HEK293 (cell line): ENCODE measurements at regions not wholly inside any gene's neighbourhood (a gene's known extent, or its start where the extent isn't known, plus 50 kb on each side); places are given as distances from the start of the nearest gene placed in this dataset.

Source experiments
- KLF10 ChIP-seq: fragments of 450-650 bp; IDR thresholded peaks from 2 replicates; pipeline ENCODE4 v1.5.1; 2018; ENCODE audit warnings: missing biosample characterization, mild to moderate bottlenecking, missing genetic modification characterization
- ZNF404 ChIP-seq: fragments of 450-650 bp; formaldehyde crosslinking; IDR thresholded peaks from 2 replicates; pipeline ENCODE4 v1.5.1; 2017; ENCODE audit warnings: missing biosample characterization, missing genetic modification characterization
- ZNF548 ChIP-seq: fragments of 450-650 bp; formaldehyde crosslinking; IDR thresholded peaks from 2 replicates; pipeline ENCODE4 v1.5.1; 2016; ENCODE audit warnings: missing biosample characterization, missing genetic modification characterization
- ZNF558 ChIP-seq: fragments of 450-650 bp; formaldehyde crosslinking; IDR thresholded peaks from 2 replicates; pipeline ENCODE4 v1.5.1; 2016; ENCODE audit warnings: missing biosample characterization, missing genetic modification characterization
- ZNF768 ChIP-seq: fragments of 450-650 bp; formaldehyde crosslinking; IDR thresholded peaks from 2 replicates; pipeline ENCODE4 v1.5.1; 2018; ENCODE audit warnings: missing biosample characterization, mild to moderate bottlenecking, missing genetic modification characterization
- ZNF776 ChIP-seq: fragments of 450-650 bp; formaldehyde crosslinking; IDR thresholded peaks from 2 replicates; pipeline ENCODE4 v1.5.0; 2017; ENCODE audit warnings: missing biosample characterization, missing genetic modification characterization, borderline replicate concordance
- TF ChIP-seq, protein P1 (sequence below): fragments of 450-650 bp; IDR thresholded peaks from 2 replicates; pipeline ENCODE4 v1.5.1; 2018; ENCODE audit warnings: missing biosample characterization, mild to moderate bottlenecking, missing genetic modification characterization
- TF ChIP-seq, protein P2 (sequence below): fragments of 450-650 bp; formaldehyde crosslinking; IDR thresholded peaks from 2 replicates; pipeline ENCODE4 v1.5.1; 2016; ENCODE audit warnings: missing biosample characterization, missing genetic modification characterization, low read depth
- TF ChIP-seq, protein P3 (sequence below): fragments of 450-650 bp; formaldehyde crosslinking; IDR thresholded peaks from 2 replicates; pipeline ENCODE4 v1.5.1; 2016; ENCODE audit warnings: missing biosample characterization, missing genetic modification characterization

DNA sequence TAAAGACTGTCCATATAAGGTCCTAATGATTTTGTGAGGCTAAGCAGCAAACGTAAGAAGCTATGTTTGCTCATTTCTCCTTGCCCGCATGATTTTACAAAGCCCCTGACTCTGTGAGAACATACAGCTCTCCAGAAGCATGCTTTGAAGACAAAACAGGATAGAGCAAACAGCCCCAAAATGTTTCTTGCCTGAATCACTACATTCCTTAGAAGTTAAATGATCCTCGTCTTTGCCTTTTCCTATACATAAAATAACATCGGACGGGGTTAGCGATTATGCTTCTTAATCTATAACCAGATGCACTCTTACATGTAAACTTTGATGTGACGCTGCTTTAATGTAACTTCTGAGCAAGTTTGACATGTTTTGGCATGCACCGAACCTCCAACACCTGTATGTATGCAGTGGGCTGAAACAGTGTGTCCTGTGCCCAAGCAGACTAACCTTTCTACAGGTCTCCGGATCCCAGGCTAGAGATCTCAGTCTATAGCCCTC is 353.7 kb downstream of the CETN3 start:
- TF ChIP-seq ZNF404 (tag by site-specific recombination) = no peak
- TF ChIP-seq, protein P1, sequence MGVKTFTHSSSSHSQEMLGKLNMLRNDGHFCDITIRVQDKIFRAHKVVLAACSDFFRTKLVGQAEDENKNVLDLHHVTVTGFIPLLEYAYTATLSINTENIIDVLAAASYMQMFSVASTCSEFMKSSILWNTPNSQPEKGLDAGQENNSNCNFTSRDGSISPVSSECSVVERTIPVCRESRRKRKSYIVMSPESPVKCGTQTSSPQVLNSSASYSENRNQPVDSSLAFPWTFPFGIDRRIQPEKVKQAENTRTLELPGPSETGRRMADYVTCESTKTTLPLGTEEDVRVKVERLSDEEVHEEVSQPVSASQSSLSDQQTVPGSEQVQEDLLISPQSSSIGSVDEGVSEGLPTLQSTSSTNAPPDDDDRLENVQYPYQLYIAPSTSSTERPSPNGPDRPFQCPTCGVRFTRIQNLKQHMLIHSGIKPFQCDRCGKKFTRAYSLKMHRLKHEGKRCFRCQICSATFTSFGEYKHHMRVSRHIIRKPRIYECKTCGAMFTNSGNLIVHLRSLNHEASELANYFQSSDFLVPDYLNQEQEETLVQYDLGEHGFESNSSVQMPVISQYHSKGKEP (tag by site-specific recombination) = no peak
- no peak for TF ChIP-seq KLF10 (tag by site-specific recombination)
- TF ChIP-seq, protein P2, sequence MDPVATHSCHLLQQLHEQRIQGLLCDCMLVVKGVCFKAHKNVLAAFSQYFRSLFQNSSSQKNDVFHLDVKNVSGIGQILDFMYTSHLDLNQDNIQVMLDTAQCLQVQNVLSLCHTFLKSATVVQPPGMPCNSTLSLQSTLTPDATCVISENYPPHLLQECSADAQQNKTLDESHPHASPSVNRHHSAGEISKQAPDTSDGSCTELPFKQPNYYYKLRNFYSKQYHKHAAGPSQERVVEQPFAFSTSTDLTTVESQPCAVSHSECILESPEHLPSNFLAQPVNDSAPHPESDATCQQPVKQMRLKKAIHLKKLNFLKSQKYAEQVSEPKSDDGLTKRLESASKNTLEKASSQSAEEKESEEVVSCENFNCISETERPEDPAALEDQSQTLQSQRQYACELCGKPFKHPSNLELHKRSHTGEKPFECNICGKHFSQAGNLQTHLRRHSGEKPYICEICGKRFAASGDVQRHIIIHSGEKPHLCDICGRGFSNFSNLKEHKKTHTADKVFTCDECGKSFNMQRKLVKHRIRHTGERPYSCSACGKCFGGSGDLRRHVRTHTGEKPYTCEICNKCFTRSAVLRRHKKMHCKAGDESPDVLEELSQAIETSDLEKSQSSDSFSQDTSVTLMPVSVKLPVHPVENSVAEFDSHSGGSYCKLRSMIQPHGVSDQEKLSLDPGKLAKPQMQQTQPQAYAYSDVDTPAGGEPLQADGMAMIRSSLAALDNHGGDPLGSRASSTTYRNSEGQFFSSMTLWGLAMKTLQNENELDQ = no peak
- no peak for TF ChIP-seq ZNF558
- TF ChIP-seq, protein P3, sequence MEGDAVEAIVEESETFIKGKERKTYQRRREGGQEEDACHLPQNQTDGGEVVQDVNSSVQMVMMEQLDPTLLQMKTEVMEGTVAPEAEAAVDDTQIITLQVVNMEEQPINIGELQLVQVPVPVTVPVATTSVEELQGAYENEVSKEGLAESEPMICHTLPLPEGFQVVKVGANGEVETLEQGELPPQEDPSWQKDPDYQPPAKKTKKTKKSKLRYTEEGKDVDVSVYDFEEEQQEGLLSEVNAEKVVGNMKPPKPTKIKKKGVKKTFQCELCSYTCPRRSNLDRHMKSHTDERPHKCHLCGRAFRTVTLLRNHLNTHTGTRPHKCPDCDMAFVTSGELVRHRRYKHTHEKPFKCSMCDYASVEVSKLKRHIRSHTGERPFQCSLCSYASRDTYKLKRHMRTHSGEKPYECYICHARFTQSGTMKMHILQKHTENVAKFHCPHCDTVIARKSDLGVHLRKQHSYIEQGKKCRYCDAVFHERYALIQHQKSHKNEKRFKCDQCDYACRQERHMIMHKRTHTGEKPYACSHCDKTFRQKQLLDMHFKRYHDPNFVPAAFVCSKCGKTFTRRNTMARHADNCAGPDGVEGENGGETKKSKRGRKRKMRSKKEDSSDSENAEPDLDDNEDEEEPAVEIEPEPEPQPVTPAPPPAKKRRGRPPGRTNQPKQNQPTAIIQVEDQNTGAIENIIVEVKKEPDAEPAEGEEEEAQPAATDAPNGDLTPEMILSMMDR = no peak
- TF ChIP-seq ZNF768 (tag by site-specific recombination) = no peak
- TF ChIP-seq ZNF548 (tag by site-specific recombination) = no peak
- TF ChIP-seq ZNF776 = no peak
